Heart right ventricle (tissue), 16 donors: ENCODE measurements at regions not wholly inside any gene's neighbourhood (a gene's known extent, or its start where the extent isn't known, plus 50 kb on each side); places are given as distances from the start of the nearest gene placed in this dataset.

Source experiments
- ATAC-seq, 8 donors: fragments of 200-7000 bp; cut with Tn5 transposase; one replicate each; pipeline ENCODE4 v1.9.1; 2020; ENCODE audit warnings: mild to moderate bottlenecking in 8 of 8, moderate library complexity in 8 of 8, moderate number of reproducible peaks in 1 of 8
- DNase-seq, 2 donors: peaks; one replicate each; pipeline ENCODE4 v3.0.0-alpha.2; 2020
- H3K27ac ChIP-seq, 10 donors: fragments of 200-600 bp; sonication (generic) in 2 of 10; one replicate each; pipeline versions ENCODE4 v1.5.0 to v1.8.0; 2020 to 2022; ENCODE audit warnings: mild to moderate bottlenecking in 3 of 10
- H3K27me3 ChIP-seq, 7 donors: fragments of 200-600 bp; one replicate each; pipeline ENCODE4 v1.8.0; 2021 to 2022; ENCODE audit warnings: mild to moderate bottlenecking in 2 of 7
- H3K36me3 ChIP-seq, 9 donors: fragments of 200-600 bp; sonication (generic) in 1 of 9; one replicate each; pipeline versions ENCODE4 v1.5.0 to v1.8.0; 2020 to 2022; ENCODE audit warnings: mild to moderate bottlenecking in 2 of 9
- H3K4me1 ChIP-seq, 9 donors: fragments of 200-600 bp; sonication (generic) in 1 of 9; one replicate each; pipeline versions ENCODE4 v1.5.0 to v1.8.0; 2020 to 2022; ENCODE audit warnings: mild to moderate bottlenecking in 4 of 9
- H3K4me3 ChIP-seq, 10 donors: fragments of 200-600 bp; sonication (generic) in 2 of 10; one replicate each; pipeline versions ENCODE4 v1.5.0 to v1.8.0; 2020 to 2022; ENCODE audit warnings: mild to moderate bottlenecking in 7 of 10, moderate library complexity in 2 of 10
- H3K9me3 ChIP-seq, 11 donors: fragments of 200-600 bp in 10 of 11; sonication (generic) in 2 of 11; one replicate each; pipeline versions ENCODE4 v1.5.0 to v1.8.0; 2013 to 2022; ENCODE audit warnings: mild to moderate bottlenecking in 2 of 11, control low read depth in 1 of 11, moderate library complexity in 1 of 11
- WGBS, 2 donors: extraction: QIAGEN DNeasy Blood & Tissue Kit; methylation state at CpG; one replicate each; pipeline ENCODE4 v1.1.7; 2013; ENCODE audit warnings: inconsistent platforms in 1 of 2; 5-methylcytosine and 5-hydroxymethylcytosine counted together
- intact Hi-C, 10 donors: fragments of 100-400 bp; cut with DNase I; formaldehyde crosslinking; loops; one replicate each; pipeline versions ENCODE4 v1.11.1 to v1.14.2; 2022
- TF ChIP-seq, protein P1 (sequence below), 9 donors: fragments of 200-600 bp; sonication (generic) in 2 of 9; IDR thresholded peaks; one replicate each; pipeline versions ENCODE4 v1.5.0 to v1.8.0; 2021 to 2022; ENCODE audit warnings: antibody characterized with exemption in 9 of 9, mild to moderate bottlenecking in 5 of 9, moderate library complexity in 1 of 9
- donor health status: Arrhythmogenic right ventricular cardiomyopathy.
- donor health status: ischemic (EF 13 %, LVEDD 7.1; RV severe dilation, severe dysfunction).
- donor health status: healthy with polysubstance abuse.
- donor health status: DM: no; HTN: yes; CAD: no.
- donor health status: DM: no; HTN: no; CAD: no.
- donor health status: ischemic (EF 25% LVEDD 6.9; RV normal size, moderate dysfunction).
- donor health status: ischemic (EF 25% LVEDD 5.7; RV mildly dilated, moderate dysfunction).
- donor health status: healthy.
- donor health status: DM: yes; HTN: yes; CAD: no.
- donor health status: Ischemic cardiomyopathy.
- donor health status: ischemic (EF 35%, LVEDD 5.7; RV mildly dilated, moderate dysfunction).
- donor health status: nonischemic (EF 11% LVEDD 7.7; RV severe dilation, severe dysfunction).
- donor health status: DM: yes; HTN: yes; CAD: no.
- donor health status: PGD.
- donor health status: ischemic (EF 29% LVEDD 5.4; RV normal size, mild dysfunction).
- donor health status: nonischemic (EF 23%, LVEDD 6.1; RV moderate dilation, normal function).

DNA sequence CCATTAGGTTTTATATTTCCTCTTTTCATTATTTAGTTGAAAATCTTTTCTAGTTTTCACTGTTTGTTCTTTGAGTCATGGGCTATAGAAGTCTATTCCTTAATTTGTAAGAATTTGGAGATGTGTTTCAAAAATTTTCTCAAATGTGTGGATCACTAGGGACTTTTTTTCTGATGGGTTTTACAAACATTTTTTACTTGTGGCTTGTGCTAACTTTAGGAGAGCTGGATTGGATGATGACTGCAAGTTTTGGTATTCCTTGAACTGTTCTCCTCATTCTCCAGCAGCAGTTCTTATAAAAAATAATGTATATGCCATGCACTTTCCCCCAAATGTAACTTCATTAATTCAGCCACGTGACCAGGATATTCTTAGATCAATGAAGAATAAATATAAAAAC, 94.7 kb upstream of the CWC22 start:
- DNase-seq (no peak), ATAC-seq (no peak)
- no peak overlapping the region for H3K4me3 ChIP-seq
- WGBS, 2 donors: 59% methylated on average over 1 of the region's 1 CpG
- no peaks in the 10 kb centered on the region for H3K36me3 ChIP-seq
- peaks cover 0 to 12% (median 0%) of the 10 kb centered on the region in 7 donors for H3K27me3 ChIP-seq
- no peak overlapping the region for H3K27ac ChIP-seq
- intact Hi-C loops: no loop called here
- no peaks in the 10 kb centered on the region for H3K9me3 ChIP-seq
- no peaks in the 10 kb centered on the region for H3K4me1 ChIP-seq
- TF ChIP-seq, protein P1, sequence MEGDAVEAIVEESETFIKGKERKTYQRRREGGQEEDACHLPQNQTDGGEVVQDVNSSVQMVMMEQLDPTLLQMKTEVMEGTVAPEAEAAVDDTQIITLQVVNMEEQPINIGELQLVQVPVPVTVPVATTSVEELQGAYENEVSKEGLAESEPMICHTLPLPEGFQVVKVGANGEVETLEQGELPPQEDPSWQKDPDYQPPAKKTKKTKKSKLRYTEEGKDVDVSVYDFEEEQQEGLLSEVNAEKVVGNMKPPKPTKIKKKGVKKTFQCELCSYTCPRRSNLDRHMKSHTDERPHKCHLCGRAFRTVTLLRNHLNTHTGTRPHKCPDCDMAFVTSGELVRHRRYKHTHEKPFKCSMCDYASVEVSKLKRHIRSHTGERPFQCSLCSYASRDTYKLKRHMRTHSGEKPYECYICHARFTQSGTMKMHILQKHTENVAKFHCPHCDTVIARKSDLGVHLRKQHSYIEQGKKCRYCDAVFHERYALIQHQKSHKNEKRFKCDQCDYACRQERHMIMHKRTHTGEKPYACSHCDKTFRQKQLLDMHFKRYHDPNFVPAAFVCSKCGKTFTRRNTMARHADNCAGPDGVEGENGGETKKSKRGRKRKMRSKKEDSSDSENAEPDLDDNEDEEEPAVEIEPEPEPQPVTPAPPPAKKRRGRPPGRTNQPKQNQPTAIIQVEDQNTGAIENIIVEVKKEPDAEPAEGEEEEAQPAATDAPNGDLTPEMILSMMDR (IDR thresholded peaks at IDR 0.05): no peak

DNA sequence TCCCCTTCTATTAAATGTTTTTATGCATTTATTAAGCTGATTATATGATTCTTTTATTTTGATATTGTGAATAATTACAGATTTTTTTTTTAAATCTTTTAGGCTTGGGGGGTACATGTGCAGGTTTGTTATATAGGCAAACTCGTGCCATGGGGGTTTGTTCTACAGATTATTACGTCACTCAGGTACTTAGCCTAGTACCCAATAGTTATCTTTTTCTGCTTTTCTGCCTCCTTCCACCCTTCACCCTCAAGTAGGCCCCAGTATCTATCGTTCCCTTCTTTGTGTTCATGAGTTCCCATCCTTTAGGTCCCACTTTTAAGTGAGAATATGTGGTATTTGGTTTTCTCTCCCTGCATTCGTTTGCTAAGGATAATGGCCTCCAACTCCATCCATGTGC, 92.2 kb upstream of the CWC22 start:
- H3K4me1 ChIP-seq: no peaks in the 10 kb centered on the region
- no peak overlapping the region for H3K4me3 ChIP-seq
- no peak for DNase-seq
- intact Hi-C loops: no loop called here
- H3K9me3 ChIP-seq: no peaks in the 10 kb centered on the region
- TF ChIP-seq, protein P1 (IDR thresholded peaks at IDR 0.05): no peak
- no peak for ATAC-seq
- WGBS, 2 donors: 69 to 76% methylated on average over 4 of the region's 4 CpGs
- H3K27me3 ChIP-seq: peaks cover 0 to under 1% (median 0%) of the 10 kb centered on the region in 7 donors
- no peaks in the 10 kb centered on the region for H3K36me3 ChIP-seq
- H3K27ac ChIP-seq: no peak overlapping the region

DNA sequence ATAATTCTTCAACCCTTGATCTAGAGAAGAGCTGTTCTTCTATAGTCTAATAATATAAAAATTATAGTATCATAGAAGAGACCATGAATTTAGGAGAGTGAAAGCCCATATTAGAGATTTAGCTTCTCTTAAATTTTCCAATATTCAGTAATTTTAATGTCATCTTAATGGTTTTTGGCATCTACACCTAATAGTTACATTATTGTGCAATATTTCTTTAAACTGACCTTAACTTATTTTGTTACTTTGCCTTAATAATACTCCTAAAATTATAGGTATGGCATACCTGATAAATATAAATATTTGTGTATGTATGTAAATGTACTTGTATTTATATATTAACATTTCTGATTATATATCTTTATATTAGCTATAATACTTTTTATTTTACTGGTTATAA, 78.0 kb upstream of the CWC22 start:
- intact Hi-C loops: no loop called here

DNA sequence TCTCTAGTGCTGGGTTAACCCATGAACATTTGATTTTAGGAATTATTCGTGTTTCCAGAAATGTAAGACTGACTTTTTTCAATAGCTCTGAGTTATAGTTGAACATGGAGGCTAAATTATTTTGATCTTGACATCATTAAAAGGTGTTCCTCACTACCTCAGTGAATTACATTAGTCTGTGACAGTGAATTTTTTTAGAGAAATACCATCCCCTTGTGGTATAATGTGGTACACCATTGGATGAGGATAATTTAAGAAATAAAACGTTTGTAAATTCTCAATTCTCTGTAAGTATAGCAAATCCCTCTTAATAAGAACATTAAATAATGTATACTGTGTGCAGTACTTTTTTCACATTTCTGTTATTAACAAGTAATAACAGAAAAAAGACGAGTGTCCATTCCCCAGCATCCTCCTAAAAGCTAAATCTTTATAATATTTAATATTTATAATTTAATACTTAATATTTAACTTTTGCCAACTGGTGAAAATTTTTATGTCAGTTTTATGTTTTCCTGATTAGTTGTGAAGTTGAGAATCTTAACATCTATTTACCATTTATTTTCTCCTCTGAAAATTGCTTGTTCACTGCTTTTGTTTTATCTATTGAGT, 70.3 kb upstream of the CWC22 start:
- Histone ChIP-seq H3K9me3 (peaks cover 0 to 23% (median under 1%) of the 10 kb centered on the region in 11 donors), H3K36me3 (no peaks in the 10 kb centered on the region), H3K4me3 (no peak overlapping the region), H3K27me3 (peaks cover 0 to 5% (median 0%) of the 10 kb centered on the region in 7 donors), H3K27ac (no peak overlapping the region), H3K4me1 (no peaks in the 10 kb centered on the region)
- ATAC-seq (peak in 1 of 8 donors; percentile 11), DNase-seq (no peak)
- WGBS, 2 donors: 16 to 18% methylated on average over 3 of the region's 3 CpGs
- TF ChIP-seq, protein P1 (IDR thresholded peaks at IDR 0.05): peak in 7 of 9 donors; percentile 48 to 64 (median 50)
- intact Hi-C loops: loop anchor here in 3 of 10 donors (2.0 to 5.0 kb wide), 2 partner anchors 235 kb away; no protein-coding TSS in a partner anchor

More for the DNA sequence above, 78.0 kb upstream of the CWC22 start:
- DNase-seq (no peak), ATAC-seq (no peak)
- no peak overlapping the region for H3K4me3 ChIP-seq
- TF ChIP-seq, protein P1 (IDR thresholded peaks at IDR 0.05): no peak
- no peaks in the 10 kb centered on the region for H3K4me1 ChIP-seq
- no peaks in the 10 kb centered on the region for H3K36me3 ChIP-seq
- no peak overlapping the region for H3K27ac ChIP-seq
- H3K27me3 ChIP-seq: peaks cover 0 to 7% (median 0%) of the 10 kb centered on the region in 7 donors
- H3K9me3 ChIP-seq: peaks cover 0 to 29% (median 0%) of the 10 kb centered on the region in 11 donors
